Skin epidermis (tissue), 12 donors: ENCODE measurements at regions not wholly inside any gene's neighbourhood (a gene's known extent, or its start where the extent isn't known, plus 50 kb on each side); places are given as distances from the start of the nearest gene placed in this dataset.

Source experiments
- H3K27ac ChIP-seq, 21 experiments: fragments of 200-600 bp; sonication (generic) in 11 of 21; one replicate each; pipeline ENCODE4 v1.5.0; 2020; ENCODE audit warnings: mild to moderate bottlenecking in 3 of 21, inconsistent platforms in 2 of 21, moderate library complexity in 2 of 21
- H3K4me3 ChIP-seq, 7 experiments: fragments of 200-600 bp; sonication (generic) in 2 of 7; one replicate each; pipeline ENCODE4 v1.5.0; 2020; ENCODE audit warnings: inconsistent platforms in 2 of 7, mild to moderate bottlenecking in 2 of 7, moderate library complexity in 1 of 7

DNA sequence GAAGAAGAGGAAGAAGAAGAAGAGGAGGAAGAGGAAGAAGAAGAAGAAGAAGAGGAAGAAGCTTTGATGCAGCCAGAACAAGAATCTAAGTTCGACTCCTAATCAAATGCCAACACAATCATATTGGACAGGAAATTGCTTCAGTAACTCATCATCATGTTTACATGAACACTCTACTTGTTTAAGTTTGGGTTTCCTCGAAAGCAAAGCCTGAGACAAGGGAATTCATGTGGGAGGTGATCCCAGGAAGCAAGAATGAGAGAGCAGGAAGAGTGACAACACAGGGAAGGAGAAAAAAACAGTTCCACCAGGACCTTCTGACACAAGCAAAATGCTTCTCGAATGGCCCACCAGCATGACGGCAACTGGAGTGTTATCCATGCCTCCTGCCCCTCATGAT, 279.0 kb downstream of the PMP22 start:
- no peak overlapping the region for H3K4me3 ChIP-seq
- no peak overlapping the region for H3K27ac ChIP-seq

DNA sequence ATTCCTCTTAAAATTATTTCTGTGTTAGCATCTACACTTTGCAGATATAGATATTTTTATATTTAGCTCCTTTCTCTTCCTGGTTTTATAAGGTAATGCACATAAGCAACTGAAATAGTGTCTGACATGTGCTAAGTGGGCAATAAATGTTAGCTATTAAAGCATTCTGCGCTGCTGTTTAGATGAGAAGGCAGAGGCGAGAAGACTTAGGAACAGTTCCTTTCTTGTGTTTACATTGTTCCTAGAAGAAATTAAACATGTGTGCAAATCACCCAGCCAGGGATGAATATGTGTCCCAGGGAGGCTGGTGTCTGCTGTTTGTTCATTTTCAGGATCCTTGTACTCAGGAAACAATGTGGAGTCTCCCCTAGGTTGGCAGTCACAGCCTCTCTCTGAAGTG, 292.3 kb downstream of the PMP22 start:
- no peak overlapping the region for H3K27ac ChIP-seq
- no peak overlapping the region for H3K4me3 ChIP-seq

DNA sequence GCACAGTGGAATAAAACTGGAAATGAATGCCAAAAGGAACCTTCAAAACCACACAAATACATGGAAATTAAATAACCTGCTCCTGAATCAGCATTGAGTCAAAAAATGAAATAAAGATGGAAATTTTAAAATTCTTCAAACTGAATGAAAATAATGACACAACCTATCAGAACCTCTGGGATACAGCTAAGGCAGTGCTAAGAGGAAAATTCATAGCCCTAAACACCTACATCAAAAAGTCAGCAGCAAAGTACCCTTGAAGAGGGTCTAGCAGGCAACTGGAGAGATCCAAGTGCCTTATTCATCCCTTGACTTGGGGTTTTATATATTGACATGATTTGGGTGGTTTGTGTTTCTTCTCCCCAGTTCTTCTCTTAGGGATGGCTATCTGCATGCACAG, 294.1 kb downstream of the PMP22 start:
- H3K4me3 ChIP-seq: no peak overlapping the region

GRCh38 chr17:14959106-14959648, 305.9 kb downstream of the PMP22 start:
- no peak overlapping the region for H3K27ac ChIP-seq
- H3K4me3 ChIP-seq: no peak overlapping the region

More for the DNA sequence above, 294.1 kb downstream of the PMP22 start:
- H3K27ac ChIP-seq: no peak overlapping the region

- no peak overlapping the region for H3K27ac ChIP-seq
- no peak overlapping the region for H3K4me3 ChIP-seq
Observed at GRCh38 chr17:14953405-14953804, 311.7 kb downstream of the PMP22 start.

- Histone ChIP-seq H3K27ac (no peak overlapping the region), H3K4me3 (no peak overlapping the region)
Observed at GRCh38 chr17:14950686-14951085, 314.4 kb downstream of the PMP22 start.

- no peak overlapping the region for H3K27ac ChIP-seq
- no peak overlapping the region for H3K4me3 ChIP-seq
Observed at GRCh38 chr17:14950216-14950615, 314.9 kb downstream of the PMP22 start.

DNA sequence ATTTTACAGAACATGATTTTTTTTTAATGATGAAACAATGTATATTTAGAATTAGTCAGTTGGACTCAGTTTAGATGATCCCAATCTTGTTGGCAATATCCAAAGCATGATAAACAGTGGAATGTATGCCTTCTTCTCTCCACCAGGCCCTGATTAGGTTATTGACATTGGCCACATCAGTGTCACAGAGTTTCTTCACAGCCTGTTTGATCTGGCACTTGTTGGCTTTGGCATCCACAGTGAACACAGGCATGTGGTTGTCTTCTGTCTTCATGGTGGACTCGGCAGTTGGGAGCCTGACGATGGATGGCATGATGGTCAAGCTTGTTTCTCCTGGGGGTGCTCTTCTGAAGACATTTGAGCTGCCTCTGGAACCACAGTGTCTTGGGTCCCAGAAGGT, 317.5 kb downstream of the PMP22 start:
- no peak overlapping the region for H3K27ac ChIP-seq
- H3K4me3 ChIP-seq: no peak overlapping the region

GRCh38 chr17:14946481-14946880, 318.6 kb downstream of the PMP22 start:
- H3K27ac ChIP-seq: no peak overlapping the region
- H3K4me3 ChIP-seq: no peak overlapping the region

DNA sequence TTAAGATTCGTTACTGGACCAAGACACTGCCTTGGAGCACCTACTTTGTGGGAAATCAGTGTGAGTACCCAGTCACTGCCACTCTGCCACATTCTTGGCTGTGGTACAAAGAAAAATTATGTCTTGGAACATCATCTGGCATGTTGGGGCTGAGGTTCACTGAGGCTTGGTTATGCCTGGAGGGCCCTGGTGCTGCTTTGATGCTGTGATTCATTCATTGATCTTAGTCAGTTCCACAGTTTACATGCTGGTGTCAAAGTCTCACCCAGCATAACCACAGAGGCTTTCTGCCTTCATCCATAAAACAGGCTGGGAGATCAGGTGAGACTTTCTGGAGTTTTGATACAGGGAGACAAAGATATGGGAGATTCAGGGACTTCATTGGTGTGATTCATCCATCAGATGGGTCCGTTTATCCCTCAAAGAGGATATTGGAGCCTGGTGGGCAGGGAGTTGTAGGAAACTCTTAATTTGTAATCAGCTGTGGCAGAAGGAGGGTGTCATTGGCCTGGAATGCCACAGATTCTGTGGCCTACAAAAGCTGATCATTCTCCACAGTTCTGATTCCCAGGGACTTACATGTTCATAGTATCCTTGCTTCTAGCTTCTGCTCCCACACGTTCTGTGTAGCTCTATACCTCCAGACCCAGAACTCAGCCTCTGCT, 322.5 kb downstream of the PMP22 start:
- H3K27ac ChIP-seq: peak overlapping the region in 3 of 21 experiments; percentile 19 to 40 (median 31)
- H3K4me3 ChIP-seq: no peak overlapping the region

GRCh38 chr17:14940938-14941265, 324.2 kb downstream of the PMP22 start:
- H3K27ac ChIP-seq: peak overlapping the region in 2 of 21 experiments; percentile 21 to 24
- H3K4me3 ChIP-seq: no peak overlapping the region

GRCh38 chr17:14940108-14940937, 324.8 kb downstream of the PMP22 start:
- Histone ChIP-seq H3K4me3 (no peak overlapping the region), H3K27ac (peak overlapping the region in 6 of 21 experiments; percentile 13 to 56 (median 31))

DNA sequence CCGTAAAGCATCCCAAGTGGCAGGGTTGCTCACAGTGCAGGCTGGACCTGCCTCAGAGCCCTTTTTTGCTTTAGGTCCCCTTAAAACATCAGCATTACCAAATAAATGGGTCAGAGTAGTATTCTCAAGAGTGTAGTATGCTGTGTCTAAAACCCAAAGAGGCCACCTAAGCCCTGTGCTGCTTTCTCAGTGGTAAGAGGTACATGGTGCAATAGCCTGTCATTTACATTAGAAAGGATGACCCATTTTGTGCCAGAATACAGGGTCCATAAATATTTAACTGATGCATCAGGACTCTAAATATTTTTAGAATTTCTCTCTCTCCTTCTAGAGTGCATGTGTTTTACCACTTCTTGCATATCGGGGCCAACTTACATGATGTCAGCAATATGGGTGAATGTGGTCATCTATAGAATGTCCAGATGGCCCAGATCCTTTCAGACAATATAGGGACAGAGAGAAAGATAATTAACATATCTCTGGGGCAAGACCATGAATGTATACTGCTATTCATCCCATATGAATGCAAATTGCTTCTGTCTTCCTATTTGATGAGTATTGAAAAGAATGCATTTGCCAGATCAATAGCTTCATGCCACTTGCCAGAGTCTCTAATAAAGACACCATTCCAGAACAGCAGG, 329.2 kb downstream of the PMP22 start:
- Histone ChIP-seq H3K27ac (no peak overlapping the region), H3K4me3 (no peak overlapping the region)

DNA sequence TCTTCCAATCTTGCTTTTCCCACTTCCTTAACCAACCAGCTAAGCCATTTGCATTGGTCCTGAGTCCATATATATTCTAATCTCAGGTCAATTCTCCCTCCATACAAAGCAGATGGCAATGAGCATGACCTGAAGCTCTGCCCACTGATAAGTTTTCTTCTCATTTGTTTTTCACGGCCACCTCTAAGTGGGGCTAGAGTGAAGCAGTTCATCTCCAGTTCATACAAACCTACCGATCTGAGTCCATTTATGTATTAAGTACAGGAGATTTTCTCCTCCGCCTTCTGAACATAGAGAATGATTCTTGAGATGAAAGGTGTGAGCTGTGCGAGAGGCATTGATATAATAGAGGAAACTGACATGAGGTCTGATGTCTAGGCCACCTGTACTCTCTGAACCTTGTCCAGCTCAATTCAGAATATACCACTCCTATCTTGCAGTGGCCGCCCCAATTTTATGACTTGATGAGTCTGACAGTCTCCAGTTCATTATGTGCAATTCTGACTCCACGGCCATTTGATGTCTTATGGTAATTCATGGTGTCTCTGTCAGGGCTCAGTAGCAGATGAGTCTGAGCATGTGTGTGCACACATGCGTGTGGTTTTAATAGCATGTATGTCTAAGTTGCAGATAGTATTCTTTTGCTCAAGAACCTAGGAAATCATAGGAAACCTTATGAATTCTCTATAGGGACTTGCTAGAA, 329.8 kb downstream of the PMP22 start:
- Histone ChIP-seq H3K4me3 (no peak overlapping the region), H3K27ac (no peak overlapping the region)

DNA sequence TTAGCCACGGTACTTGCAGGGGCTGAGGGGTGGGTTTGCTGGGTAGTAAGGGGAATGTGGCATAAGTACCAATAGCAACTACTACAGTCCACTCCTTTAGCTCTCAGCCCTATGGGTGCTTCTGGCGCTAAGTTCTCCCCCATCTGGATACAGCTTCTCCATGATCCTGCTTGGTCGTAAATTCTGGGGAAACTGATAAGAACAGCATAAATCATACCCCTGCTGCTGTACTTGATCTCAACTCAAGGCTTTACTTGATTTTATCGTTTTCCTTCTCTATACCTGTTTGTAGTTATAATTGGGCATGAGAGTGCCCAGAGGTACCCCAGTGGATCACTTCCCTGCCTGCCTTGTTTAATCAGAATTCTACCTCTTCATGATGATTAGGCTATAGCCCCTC, 331.4 kb downstream of the PMP22 start:
- no peak overlapping the region for H3K27ac ChIP-seq
- no peak overlapping the region for H3K4me3 ChIP-seq

GRCh38 chr17:14926526-14927122, 338.5 kb downstream of the PMP22 start:
- H3K27ac ChIP-seq: no peak overlapping the region

DNA sequence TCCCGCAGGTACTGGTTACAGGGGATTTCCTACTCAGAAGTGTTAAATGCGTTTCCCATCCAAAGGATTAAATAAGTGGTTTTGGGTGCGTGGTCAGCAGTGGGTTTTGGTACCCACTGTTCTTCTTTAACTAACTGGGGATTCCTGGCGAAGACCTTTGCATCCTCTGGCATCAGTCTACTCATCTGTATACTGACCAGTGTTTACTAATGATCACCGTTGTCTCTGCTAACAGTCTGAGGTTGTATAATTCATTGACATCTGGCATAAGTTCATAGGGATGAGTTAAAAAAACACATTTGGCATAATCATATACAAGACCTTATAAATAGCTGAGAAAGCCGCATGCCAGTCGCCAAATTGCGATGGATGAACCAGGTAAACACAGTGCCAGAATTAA, 339.1 kb downstream of the PMP22 start:
- no peak overlapping the region for H3K4me3 ChIP-seq
- no peak overlapping the region for H3K27ac ChIP-seq

More at GRCh38 chr17:14926526-14927122, 338.5 kb downstream of the PMP22 start:
- H3K4me3 ChIP-seq: no peak overlapping the region

- no peak overlapping the region for H3K4me3 ChIP-seq
- no peak overlapping the region for H3K27ac ChIP-seq
Observed at GRCh38 chr17:14925498-14925897, 339.6 kb downstream of the PMP22 start.

- no peak overlapping the region for H3K27ac ChIP-seq
- no peak overlapping the region for H3K4me3 ChIP-seq
Observed at GRCh38 chr17:14923981-14924380, 341.1 kb downstream of the PMP22 start.

GRCh38 chr17:14922411-14922810, 342.7 kb downstream of the PMP22 start:
- Histone ChIP-seq H3K4me3 (no peak overlapping the region), H3K27ac (no peak overlapping the region)
